ENCODE measurements at regions not wholly inside any gene's neighbourhood (a gene's known extent, or its start where the extent isn't known, plus 50 kb on each side); places are given as distances from the start of the nearest gene placed in this dataset.
"Not testable (repeated sequence)": the region's sequence is repeated elsewhere in the genome, so short reads cannot be mapped to it uniquely, and the experiment has no call there.

DNA sequence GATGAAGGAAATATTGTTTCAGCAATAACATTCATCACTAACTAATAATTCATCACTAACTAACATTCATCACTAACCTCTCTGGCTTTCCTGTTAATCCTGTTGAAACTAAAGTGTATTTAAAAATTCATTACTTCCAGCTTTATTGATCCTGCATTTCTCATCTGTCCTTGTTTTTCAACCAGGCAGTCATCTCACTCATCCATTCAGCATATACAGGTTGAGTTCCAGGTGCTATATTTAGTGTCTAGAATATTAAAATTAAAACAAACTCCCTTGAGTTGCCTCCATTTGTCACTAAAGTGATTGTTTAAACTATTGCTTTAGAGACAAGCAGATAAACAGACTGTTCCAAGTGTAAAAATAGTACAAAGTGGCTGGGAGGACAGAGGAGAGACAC lies 58.1 kb downstream of the ATXN7L3B start:
- no peak for DNase-seq

DNA sequence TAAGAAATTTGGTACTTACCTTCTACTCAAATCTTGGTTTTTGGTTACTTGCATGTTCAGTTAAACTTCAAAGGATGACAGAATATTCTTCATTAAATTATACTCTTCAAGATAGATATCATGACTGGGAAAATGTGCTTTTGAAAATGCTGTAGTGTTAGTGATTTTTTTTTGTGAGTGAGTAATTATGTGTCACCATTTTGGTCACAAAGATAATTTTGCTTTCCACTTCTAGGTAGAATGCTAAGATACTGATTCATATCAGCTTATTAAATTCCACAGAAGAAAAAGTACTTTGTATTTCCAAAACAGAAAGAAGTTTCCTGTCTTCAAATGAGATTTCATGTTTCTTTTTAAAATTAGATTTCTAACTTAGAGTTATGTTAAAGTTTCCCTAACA lies 61.2 kb downstream of the ATXN7L3B start:
- DNase-seq: no peak

DNA sequence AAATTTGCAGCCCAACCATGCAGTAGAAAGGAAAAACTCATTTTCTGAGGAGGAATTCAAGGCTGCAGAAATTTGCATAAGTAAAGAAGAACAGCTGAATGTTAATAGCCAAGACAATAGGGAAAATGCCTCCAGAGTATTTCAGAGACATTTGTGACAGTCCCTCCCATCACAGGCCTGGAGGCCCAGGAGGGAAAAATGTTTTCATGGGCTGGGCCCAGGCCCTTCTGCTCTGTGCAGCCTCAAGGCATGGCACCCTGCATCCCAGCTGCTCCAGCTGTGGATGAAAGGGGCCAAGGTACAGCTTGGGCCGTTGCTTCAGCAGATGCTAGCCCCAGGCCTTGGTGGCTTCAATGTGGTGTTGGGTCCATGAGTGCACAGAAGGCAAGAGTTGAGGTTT lies 62.3 kb downstream of the ATXN7L3B start:
- DNase-seq: no peak

DNA sequence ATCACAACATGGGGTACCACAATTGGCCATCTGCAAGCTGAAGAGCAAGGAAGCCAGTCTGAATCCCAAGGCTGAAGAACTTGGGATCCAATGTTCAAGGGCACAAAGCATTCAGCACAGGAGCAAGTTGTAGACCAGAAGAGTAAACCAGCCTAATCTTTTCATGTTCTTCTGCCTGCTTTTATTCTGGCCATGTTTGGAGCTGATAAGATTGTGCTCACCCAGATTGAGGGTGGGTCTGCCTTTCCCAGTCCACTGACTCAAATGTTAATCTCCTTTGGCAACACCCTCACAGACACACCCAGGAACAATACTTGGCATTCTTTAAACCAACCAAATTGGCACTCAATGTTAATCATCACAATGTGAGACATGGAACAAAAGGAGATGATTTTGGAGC lies 63.2 kb downstream of the ATXN7L3B start:
- DNase-seq: not testable (repeated sequence)

DNA sequence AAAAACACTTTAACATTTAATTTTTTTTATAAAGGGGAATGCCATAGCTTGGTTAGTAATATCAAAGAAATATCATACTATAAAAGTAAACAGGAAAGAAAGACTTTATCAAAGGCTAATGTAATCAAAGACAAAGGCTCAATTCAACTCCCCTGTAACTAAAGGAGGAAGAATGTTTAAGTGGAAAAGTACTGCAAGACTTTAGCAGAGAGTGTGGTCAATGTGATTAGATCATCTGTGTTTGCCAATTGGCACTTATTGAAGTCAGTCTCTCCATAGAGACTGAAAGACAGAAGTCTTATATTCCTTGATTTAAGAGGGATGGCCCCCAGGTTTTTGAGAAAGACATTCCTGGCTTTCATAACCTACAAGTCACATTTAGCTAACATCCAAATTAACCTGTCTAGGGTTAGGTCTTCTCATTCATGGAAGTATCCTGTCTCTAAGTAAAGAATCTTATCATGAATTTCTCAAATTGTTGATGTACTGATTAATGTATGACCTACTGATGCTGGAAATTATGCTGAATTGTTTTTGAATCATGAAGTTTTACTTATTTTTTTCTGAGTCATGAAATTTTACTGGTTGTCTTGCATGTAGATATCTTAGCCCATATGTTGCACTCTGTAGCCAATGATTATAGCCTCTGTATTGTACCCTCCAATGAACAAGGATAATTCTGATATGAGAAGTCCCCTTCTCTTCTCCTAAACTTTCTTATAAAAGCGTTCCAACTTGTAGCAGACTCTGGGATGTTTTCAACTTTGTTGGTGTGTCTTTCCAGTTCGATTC lies 65.4 kb downstream of the ATXN7L3B start:
- DNase-seq: no peak

DNA sequence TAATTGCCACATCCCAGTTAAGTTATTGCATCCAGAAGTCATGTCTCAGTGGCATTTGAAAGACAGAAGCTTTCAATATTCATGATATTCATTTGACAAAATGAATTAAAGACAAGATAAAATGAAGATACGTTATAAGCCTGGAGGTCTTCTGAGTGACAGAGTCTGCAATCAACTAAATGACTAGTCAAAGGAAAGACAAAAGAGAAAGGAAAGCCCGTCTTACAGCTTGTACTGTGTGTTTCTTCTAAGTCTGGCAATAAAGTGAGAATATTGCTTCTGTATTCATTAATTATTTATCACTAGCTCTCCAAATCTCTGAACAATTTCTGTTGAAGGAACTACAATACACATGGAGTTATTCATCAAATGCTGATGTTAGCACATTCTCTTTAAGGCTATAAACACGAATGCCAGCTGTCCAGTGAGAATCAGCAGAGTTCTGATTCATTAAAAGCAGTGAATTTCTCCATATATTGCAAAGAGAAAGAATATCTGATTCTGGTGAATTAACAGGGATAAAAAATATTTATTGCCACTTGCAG lies 70.7 kb downstream of the ATXN7L3B start:
- DNase-seq: no peak

DNA sequence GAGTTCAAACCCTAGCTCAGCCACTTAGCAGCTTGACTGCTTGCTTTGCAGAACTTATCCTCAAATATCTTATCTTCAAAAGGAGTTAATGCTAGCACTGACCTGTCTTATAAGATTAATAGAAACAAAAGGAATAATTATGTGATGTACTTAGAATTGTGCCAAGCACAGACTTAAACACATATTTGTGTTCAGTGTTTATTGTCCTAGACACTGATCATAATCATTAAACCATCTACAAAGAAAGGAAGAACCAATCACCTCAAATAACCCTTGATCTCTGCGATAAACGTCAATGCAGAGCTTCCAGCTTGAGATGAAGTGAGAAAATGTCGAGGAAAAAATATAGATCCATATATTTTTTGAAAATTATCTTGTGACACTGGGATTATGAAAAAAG lies 73.1 kb downstream of the ATXN7L3B start:
- no peak for DNase-seq

DNA sequence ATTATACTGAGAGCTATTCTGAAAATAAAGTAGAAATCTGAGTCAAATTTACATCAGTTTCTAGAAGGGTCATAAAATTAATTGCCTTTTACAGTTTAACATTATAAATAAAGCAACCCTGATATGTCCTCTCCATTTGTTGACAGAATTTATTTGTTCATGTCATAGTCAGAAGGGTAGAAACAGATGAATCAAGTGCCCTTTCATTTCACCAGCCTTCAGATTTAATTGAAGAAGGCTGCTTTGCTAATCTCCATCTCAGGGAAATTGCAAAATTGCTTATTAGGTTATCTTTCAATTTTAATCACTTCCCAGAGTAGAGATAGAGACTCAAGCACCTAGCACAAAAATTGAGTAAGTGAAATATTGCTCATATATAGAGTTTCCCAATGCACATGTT lies 76.8 kb downstream of the ATXN7L3B start:
- no peak for DNase-seq

DNA sequence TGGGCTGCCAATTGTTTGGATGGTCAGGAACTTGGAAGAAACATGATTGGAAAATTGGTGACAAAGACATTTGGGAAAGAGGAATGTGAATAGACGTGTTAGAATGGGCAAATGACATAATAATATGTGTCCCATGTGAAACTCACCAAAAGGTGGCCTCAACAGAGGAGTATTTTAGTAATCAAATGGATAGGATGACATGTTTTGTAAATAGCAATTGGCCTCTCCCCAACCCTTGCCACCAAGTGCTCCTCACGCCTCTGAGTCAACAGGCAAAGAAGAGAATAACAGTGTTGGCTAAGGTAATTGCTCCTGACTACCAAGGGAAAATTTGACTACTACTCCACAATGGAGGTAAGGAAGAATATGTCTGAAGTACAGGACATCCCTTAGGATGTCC lies 81.4 kb downstream of the ATXN7L3B start:
- DNase-seq: no peak

DNA sequence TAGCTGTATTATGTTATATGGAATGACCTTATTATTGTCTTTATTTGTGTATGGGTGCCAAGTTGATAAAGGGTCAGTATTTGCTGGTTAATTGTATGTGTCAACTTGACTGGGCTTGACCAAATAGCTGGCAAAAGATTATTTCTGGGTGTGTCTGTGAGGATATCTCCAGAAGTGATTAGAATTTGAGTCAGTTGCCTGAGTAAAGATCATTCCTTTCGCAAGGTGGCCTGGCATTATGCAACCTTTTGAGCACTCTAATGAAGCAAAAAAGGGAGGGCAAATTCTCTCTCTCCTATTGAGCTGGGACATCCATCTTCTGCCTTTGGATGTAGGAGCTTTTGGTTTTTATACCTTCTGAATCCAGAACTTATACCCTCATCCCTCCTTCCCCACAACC lies 82.2 kb downstream of the ATXN7L3B start:
- no peak for DNase-seq

DNA sequence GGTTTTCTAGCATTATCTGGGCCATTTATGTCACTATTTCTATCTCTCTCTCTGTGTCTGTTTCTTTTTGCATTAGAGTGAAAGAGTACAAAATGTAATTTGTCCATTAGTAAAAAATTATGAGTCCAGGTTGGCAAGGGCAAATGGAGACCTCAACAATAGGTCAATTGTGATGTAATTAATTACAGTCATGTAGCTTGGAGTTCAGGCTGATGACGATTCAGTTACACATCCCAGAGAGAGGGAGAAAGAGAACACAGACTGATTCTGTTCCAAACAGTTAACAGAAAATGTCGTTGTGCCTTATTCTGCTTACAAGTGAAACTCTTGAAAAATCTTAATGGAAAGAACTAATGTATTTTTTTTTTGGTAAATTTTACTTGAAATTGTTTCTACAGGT lies 83.3 kb downstream of the ATXN7L3B start:
- DNase-seq: no peak

DNA sequence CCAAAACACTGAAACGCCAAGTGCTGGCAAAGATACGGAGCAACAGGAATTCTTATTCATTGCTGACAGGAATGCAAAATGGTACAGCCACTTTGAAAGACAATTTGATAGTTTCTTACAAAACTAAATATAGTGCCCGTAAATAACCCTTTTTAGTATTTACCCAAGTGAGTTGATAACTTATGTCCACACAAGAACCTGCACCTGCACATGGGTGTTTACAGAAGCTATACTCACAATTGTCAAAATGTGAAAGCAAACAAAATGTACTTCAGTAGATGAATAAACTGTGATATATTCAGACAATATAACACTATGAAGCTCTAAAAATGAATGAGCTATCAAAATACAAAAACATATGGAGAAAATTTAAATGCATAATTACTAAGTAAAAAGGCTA lies 86.6 kb downstream of the ATXN7L3B start:
- DNase-seq: no peak

DNA sequence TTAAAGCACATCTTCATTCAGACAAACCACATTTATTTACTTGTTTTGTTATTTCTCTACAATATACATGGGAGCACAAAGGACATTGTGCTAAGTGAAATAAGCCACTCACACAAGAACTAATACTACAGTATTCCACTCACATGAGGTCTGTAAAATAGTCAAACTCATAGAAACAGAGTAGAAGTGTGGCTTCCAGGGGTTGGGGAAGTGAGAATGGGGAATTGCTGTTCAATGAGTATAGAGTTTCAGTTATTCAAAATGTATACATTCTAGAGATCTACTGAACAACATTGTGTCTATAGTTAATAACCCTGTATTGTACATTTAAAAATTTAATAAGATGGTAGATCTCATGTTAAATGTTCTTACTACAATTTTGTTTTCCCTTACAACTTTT lies 88.8 kb downstream of the ATXN7L3B start:
- DNase-seq: no peak

DNA sequence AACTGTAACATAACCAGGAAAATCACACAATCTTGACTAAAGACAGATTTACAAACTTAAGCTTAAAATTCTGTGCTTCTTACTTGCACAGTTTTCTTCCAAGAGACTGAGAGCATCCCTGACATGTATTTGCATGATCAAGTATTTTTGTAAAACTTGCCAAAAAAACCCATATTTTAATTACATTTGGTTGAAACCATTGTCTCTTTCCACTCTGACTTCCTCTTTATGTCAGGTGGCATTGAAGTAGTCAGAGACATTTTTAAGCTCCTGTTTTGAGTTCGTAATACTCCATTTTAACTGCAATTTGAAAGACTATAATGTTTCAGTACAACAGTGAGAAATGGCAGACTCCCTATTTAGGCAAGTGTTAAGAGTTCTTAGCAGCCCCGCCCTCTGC lies 103.6 kb downstream of the ATXN7L3B start:
- DNase-seq: no peak

DNA sequence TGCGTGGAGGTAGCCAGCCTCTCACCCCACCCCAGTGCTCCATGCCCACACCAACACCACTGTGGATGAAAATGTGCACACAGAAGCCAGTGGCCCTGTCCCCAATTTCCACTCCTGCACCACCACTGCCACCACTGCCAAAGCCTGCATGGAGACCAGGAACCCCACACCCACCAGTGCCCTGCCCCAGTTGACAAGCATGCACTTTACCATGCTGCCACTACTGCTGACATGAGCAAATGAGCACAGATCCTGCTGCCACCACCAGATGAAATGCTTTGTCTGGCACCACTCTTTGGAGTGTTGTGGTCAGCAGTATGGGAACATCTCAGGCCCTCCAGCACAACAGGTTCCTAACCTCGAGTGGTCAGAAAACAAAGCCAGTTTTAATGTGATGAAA lies 104.1 kb downstream of the ATXN7L3B start:
- DNase-seq: no peak

DNA sequence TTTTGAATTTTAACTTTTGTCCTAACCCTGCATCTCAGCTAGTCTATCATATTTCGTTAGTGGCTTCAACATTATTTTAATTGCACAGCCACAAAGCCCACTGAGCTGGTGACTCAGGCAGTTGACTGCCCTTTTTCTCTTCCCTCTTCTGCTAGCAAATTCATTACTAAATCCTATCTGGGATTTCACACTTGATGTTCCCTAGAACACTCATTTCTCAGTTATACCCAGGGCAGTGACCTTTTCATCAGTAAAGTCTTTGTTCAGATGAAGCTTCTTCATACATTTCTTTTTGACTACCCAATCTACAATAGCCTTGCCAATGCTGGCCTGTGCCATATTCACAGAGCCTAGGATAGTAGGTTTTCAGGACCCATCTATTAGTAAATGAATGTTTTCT lies 107.0 kb downstream of the ATXN7L3B start:
- no peak for DNase-seq

DNA sequence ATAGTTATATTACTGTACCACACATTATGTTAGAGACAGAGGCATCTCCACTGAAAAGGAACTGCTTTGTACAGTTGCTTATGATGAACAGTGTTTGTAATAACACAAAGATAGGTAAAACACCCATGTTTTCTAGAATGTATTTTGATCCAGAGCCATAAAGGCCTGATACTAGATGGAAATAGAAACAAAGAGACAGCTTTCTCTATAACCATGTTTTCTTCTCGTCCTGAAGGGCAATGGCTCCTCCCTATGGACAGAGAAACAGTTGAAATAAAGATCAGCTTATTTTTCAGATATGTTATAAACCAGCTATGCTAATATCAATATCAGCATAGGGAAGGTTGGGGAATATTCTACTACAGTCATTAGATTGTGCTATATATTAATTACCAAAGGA lies 109.2 kb downstream of the ATXN7L3B start:
- no peak for DNase-seq

DNA sequence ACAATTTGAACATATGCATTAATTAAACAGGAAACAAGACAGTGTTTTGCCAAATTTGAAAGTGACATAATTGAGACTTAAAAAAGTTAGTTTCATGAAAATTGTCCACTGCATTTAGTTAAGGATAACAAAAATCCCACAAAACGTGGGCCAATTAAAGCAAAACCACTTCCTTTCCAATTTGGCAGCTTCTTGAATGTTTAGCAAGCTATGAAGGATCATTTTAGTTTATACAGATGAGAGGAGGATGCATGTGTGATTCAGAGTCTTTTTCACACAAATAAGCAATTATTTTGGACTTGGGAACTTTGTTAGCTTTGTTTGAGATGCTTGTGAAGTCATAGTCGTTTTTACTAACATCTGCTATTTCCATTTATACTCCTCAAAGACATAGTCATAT lies 109.6 kb downstream of the ATXN7L3B start:
- no peak for DNase-seq

DNA sequence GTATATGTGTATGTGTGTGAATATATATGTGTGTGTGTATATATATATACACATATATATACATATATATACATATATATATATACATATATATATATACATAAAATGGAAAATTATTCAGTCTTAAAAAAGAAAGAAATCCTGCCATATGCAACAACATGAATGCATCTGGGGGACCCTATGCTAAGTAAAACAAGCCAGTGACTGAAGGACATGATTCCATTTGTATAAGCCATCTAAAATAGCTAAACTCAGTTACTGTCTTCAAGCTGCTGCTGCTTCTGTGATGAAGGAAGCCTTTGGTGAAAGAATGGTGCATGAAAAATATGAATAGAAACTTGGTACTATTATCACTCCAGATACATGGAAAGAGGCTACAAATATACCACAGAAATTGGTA lies 118.6 kb downstream of the ATXN7L3B start:
- no peak for DNase-seq

DNA sequence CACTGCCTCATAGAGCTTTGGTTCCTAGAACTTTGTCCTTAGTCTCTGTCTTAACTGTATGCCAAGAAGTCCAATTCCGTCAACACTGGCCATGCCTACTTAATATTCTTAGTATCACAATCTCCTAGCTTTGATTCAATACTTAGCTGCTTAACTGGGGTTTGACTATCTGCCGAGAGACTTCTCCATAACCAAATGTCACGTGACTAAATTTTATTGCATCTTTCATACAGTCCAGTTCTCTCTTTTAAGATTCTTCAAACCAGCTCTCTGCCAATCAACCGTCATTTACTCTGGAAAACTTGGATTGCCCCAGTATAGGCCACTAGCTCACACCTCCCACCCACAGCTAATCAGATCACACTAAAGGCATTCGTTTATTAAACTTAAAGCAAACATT lies 122.8 kb downstream of the ATXN7L3B start:
- no peak for DNase-seq

DNA sequence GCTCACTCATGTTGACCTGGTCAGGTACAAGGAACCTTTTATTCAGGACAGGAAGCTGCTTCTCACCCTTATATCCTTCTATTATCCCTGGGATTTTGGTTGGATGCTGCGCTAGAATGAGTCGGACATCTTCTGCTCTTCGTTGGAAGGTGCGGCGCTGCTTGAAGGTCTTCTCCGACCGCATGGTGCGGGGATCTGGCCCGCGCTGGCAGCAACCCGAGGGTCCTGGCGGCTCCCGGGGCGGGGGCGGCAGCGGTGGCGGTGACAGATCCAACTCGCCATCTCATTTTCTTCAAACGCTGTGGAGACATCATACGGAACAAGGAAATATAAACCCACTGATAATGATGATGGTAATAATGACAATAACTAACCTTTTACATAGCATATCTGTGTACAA lies 126.3 kb downstream of the ATXN7L3B start:
- DNase-seq: no peak

DNA sequence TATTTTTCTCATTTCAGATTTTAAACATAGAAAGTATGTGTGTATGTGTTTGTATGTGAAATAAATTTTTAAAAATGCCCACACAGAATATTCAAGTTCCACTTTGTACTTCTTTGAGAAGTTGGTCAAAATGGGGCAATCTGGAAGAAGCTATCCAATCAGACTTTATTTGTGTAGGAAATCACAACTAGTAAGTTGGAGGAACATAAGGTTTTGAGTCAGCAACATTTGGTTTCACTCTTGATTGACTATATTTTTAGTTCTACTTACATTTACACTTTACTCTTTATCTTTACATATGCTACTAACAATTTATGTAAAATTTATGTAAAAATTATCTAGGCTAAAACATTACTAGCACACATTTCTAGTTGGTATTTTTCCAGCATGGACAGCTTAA lies 128.1 kb downstream of the ATXN7L3B start:
- DNase-seq: no peak

DNA sequence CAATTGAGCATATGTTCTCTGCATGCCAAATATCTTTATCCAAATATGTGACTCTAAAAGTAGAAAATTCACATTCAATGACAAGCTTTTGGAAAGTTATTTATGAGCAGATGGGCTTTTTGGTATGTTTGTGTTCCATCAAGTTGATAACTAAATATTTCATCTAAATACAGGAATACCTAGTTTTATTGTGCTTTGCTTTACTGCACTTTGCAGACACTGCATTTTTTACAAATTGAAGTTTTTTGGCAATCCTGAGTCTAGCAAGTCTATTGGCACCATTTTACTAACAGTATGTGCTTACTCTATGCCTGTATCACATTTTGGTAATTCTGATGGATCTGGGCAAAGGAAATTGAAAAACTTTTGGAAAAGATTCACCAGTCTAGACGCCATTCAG lies 133.8 kb downstream of the ATXN7L3B start:
- DNase-seq: no peak

DNA sequence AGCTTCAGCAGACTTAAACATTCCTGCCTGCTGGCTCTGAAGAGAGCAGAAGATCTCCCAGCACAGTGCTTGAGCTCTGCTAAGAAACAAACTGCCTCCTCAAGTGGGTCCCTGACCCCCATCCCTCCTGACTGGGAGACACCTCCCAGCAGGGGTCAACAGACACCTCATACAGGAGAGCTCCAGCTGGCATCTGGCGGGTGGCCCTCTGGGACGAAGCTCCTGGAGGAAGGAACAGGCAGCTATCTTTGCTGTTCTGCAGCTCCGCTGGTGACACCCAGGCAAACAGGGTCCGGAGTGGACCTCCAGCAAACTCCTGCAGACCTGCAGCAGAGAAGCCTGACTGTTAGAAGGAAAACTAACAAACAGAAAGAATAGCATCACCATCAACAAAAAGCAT lies 139.3 kb downstream of the ATXN7L3B start:
- not testable (repeated sequence) for DNase-seq

DNA sequence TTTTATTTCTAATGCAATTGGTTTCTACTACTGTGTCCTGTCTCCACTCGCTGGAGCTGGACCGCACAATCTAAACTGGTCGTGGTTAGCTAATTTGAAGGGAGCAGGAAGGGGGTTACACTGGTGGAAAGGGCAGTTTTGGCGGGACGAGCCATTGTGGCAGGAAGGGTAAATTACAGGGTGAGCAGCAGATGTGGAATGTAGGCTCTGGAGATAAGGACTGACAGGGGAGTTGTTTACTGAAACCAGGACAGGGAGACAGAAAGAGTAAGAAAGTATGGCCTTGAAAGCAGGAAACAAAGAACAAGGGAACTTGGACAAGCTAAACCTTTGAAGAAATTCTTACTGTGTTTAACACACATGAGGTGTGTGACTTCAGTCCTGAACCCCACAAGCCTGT lies 147.8 kb downstream of the ATXN7L3B start:
- no peak for DNase-seq

All from activated CD4-positive, alpha-beta T cell treated with anti-CD3 and anti-CD28 coated beads, Interleukin-2, Interleukin-6, amounts not matched to agents 100 ng/mL and 50 ng/mL, durations not matched to agents 16 hours and 8 hours (primary cell).